Activated CD4-positive, alpha-beta T cell treated with anti-CD3 and anti-CD28 coated beads, Interleukin-2, amount 50 U/mL, for 48 hours (primary cell): ENCODE measurements at regions not wholly inside any gene's neighbourhood (a gene's known extent, or its start where the extent isn't known, plus 50 kb on each side); places are given as distances from the start of the nearest gene placed in this dataset.
"Not testable (repeated sequence)": the region's sequence is repeated elsewhere in the genome, so short reads cannot be mapped to it uniquely, and the experiment has no call there.

Experiments
- DNase-seq, 2 experiments: peaks; one replicate each; pipeline ENCODE4 v3.0.0-alpha.2; 2020

DNA sequence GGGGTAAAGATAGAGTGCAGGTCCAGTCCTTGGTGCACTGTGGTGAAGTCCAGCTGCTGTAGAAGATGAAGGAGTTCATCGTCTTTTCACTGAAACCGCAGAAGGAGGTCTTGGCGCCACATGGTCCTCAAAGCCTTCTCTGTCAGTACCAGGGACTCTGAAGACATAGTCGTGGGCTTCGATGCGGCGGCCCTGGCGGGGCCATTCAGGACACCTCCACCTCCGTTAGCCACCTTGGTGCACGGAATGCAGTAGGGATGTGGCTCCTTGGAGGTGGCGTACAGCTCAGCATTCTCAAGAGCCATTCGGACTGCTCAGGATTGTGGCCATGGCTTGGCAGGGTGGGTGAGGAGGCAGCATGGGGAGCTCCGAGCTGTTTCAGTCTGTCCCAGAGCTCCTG, 418.8 kb downstream of the SUCLG1 start:
- DNase-seq = no peak

GRCh38 chr2:84038866-84039265, 420.2 kb downstream of the SUCLG1 start:
- DNase-seq = no peak

DNA sequence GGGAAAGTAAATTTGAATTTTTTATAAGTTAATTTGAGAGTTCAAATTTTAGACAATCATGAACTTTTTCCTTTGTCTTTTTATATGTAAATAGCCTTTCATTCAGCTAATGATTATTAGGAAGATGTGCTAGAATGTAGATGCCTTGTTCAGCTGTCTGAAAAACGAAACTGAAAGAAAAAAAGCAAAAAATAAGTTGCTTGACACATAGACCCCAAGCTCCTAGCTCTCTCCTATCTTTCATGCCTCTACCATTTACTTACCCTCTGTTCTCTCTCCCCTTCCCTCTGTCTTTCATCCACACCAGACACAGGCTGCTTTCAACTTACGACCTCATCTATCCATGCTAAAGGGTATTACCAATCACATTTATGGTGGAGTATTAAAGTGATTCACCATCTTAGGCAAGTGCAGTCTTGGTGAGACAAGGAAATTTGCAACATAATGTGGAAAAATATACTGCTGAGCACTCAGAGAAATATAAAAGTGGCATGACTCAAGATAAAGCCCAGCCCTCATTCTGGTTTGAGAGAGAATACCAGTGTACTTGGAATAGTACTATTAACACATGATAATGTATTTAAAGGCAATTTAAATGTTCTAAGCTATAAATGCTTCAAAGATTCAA, 425.6 kb downstream of the SUCLG1 start:
- no peak for DNase-seq

GRCh38 chr2:84031312-84032050, 427.6 kb downstream of the SUCLG1 start:
- no peak for DNase-seq

DNA sequence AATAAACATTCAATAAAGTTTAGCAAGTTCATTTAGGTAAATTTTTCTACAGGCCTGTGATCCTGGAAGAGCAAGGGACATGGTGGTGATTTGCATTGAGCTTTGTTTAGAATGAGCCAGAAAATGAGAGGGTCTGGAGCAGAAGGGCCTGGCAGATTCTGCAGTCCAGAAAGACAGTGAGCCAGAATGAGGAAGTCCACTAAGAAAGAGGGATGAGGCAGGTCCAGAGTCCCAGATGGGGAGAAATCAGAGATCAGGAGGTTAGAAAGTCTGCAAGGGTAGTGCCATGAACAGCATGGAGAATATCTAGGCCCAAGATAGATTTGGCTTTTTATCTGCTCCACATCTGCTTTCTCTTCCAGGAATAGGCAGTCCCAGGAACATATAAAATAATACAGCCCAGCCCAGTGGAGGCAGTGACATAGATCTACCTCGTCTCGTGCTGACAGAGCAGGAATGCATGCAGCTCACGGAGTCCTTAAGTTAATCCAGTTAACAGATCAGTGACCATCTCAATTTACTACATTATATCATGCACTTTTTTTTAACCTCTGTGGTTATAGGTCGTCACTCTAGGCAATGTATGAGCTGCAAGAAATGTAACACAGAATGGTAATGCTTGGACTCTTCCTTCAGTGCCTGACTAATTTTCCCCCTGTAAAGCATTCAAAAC, 429.0 kb downstream of the SUCLG1 start:
- DNase-seq = no peak

DNA sequence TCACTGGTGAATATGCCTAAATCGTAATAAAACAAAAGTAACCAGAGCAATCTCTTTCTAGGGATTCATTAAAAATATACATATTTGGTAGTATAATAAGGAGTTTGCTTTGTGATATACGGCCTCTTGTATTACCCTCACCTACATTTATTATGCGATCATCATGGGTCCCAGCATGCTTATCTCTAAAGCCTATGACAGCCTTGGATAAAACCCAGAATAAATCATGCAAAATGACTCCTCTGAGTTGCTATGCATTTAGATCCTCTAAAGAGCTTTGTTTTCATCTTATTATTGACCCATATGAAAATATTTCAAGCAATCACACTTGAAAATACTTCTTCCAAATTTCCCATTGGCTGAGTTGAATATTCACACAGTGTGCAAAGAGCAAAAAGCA, 432.3 kb downstream of the SUCLG1 start:
- DNase-seq = no peak

DNA sequence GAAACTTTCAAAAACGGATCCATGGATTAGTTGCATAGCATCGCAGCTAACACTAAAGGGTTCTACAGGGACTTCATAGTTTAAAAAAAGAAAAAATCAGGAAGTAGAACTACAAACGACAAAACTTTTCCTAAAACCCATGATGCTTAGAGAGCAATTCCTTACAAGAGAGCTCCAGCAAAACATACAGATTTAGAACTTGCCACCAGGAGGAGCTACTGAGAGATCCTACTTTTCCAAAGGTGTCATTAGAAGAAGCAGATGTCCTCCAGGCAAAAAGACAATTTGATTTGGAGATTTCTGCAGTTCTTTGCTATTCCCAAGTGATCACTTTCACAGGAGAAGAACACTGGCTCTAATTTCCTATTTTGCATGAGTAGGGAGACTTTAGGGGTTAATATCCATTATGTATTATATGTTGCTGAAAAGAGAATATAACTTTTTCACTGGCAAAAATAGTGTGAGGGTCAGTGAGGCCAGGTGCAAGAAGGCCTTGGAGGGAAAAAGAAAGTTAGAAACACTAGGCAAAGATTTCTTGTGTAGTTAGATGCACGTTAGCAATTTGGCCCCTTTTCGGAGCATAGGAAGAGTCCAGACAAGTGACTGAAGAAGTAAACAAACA, 436.2 kb downstream of the SUCLG1 start:
- DNase-seq = no peak

DNA sequence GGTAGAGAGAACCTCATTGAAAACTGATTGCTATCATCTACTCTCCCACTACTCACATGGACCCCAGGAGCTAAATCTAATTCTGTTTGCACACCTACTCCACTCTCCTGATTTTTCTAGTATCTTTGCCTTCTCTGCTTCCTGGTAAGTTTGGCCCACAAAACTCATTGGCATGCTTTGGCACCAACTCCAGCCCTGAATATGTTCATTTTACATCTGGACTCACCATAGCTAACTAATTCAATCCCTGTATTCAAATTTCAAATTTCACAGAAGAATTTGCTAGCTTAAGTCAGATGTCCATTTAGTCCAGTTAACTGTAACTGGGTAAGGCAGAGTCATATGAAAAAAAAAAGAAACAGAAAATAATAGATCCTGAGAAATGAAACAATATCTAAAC, 442.1 kb downstream of the SUCLG1 start:
- no peak for DNase-seq

DNA sequence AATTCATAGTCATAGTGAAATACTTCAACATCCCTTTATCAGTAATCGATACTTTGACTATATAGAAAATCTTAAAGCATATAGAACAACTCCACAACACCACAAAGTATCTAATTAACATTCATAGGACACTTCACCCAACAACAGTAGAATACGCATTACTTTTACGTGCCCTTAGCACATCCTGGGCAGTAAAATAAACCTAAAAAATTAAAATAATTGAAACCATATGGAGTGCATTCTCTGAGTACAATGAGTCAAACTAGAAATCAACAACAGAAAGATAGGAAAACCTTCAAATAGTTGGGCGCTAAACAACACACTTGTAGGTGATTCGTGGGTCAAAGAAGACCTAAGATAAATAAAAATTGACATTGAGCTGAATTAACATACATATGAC, 442.9 kb downstream of the SUCLG1 start:
- DNase-seq = no peak

DNA sequence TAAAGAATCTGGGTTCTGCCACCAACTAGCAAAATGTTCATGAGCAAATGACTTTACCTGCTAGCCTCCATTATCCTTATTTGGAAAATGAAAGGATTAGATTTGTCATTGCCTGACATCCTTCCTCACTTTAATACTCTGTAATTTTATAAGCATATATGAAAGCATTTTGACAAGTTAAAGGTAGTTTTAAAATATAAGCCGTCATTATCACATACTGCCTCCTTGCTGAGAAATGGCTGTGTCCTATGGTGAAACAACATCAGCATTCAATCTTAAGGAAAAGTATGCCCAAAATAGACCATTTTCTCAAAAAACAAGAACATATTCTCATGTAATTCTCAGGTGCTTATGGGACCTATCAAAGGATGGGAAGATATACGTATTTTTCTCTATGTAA, 461.2 kb downstream of the SUCLG1 start:
- no peak for DNase-seq

DNA sequence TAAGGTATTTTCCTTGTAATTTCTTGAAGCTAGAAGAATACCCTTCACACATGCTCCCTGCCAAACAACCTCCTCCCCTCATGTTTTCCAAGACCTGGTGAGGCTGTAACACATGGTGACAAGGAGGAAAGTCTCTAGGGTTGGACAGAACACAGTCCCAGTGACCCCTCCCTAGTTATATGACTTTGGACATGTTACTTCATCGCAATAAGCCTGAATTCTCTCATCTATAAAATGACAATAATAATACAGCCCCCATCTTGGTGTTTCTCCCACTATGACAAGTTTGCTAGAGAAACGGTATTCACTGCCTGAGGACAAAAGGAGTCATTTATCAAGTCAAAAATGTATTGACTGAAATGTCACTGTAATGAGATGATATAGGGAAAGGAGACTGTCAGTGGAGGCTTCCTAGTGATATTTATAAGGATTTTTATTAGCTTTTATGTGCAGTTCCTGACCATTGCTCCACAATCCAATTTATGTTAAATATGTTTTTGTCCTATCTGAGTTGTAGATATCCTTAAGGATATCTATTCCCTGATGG, 464.4 kb downstream of the SUCLG1 start:
- no peak for DNase-seq

DNA sequence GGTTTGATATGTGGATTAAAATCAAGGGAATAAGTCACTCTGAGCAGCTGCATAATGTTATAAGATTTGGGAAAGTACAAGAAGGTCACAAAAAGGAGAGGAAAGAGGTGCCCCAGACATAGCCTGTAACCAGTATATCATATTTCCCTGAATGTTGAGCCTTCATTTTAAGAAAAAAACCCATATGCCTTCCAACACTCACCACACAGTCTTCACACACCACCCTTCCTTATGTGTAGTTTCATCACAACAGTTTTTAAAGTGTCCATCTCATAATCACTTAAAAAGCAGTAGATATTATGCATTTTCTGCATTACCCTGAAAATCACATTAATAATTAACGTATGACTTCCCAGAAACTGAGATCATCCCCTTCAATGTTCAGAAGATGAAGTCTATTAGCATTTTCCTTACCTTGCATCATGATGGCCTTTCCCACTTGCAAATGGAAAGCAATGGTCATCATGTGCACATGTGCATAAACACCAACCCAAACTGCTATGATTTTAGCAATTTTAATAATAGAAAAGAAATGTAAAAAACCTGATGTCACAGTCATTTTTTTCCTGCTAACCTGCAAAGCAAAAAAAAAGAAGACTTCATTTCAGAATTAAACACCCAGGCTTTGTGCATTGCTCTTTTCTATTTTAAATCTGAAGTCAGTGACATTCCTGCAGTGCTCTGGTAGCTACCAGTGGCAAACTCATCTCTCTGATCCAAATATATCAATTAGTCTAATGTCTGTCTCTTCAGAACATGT, 465.0 kb downstream of the SUCLG1 start:
- no peak for DNase-seq

DNA sequence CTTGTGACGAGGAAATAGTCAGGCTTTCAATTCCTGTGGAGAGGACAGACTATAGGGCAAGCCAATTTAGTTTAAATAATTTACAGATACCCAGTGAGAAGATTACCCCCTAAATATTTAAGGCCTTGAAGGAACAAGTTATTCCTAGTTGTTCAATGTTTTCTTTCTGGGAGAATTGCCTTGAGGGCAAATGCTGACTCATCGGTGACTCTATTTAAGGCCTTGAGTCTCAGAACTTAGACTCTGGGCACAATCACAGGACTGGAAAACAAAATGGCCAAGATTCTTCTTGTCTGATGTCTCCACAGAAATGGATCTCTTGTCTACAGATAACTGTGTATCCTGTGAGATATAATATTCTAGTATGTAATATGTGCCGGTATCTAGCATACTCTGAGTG, 467.1 kb downstream of the SUCLG1 start:
- DNase-seq = no peak

GRCh38 chr2:83990636-83991035, 468.4 kb downstream of the SUCLG1 start:
- DNase-seq = no peak

- DNase-seq = not testable (repeated sequence)
These were observed 482.5 kb downstream of the SUCLG1 start for GRCh38 chr2:83976628-83977027.

GRCh38 chr2:83972128-83972527, 487.0 kb downstream of the SUCLG1 start:
- no peak for DNase-seq

DNA sequence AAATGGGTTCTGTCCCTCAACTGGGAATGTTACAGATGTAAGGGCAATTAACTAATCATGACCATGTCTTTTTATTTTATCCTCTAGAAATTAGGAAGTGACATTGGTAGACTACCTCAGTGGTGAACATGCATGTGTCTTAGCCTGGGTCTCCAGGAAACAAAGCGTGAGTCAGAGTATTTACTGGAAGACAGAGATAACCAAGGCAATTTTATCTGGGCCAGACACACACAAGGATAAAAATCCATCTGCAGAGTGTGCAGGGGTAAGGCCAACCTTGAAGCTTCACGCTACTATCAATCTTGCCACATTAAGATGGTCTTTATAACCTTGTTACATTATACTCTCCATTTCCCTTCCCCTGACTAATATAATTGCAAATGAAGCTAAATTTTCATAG, 487.5 kb downstream of the SUCLG1 start:
- no peak for DNase-seq

- DNase-seq = no peak
These were observed 488.7 kb downstream of the SUCLG1 start for GRCh38 chr2:83970217-83970929.

- DNase-seq = no peak
These were observed 490.0 kb downstream of the SUCLG1 start for GRCh38 chr2:83969085-83969484.

- no peak for DNase-seq
These were observed 491.2 kb downstream of the SUCLG1 start for GRCh38 chr2:83967854-83968253.

DNA sequence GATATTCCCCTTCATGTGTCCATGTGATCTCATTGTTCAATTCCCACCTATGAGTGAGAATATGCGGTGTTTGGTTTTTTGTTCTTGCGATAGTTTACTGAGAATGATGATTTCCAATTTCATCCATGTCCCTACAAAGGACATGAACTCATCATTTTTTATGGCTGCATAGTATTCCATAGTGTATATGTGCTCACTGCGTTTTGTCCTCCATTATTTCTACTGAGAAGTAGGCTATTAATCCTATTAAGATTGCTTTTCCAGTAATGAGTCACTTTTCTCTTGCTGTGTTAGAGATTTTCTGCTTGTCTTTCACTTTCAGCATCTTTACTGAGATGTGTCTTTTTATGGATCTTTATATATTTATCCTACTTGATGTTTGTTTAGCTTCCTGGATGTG, 492.1 kb downstream of the SUCLG1 start:
- DNase-seq = not testable (repeated sequence)

- no peak for DNase-seq
These were observed 497.6 kb downstream of the SUCLG1 start for GRCh38 chr2:83961512-83961911.
